ENCODE measurements at regions not wholly inside any gene's neighbourhood (a gene's known extent, or its start where the extent isn't known, plus 50 kb on each side); places are given as distances from the start of the nearest gene placed in this dataset.

DNA sequence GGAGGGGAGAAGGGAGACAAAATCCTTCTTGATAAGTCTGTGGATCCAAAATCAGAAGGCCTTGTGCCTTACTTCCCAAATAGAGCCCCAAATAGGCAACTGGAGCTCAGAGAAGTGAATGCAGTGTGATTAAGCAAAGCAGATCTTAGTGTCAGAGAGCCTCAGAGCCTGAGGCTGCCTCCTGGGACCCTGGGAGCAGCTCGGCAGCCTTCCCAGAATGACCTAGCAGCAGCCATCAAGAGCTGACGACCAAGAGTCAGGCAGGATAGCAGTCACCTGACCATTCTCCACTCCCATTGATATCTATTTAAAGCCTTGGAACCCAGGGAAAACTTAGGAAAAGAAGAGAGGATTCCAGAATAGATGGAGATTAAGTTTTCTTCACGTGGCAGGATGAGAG, 78.0 kb upstream of the SMYD2 start:
- no peak for DNase-seq (ENCODE audit: low read depth, low spot score)

DNA sequence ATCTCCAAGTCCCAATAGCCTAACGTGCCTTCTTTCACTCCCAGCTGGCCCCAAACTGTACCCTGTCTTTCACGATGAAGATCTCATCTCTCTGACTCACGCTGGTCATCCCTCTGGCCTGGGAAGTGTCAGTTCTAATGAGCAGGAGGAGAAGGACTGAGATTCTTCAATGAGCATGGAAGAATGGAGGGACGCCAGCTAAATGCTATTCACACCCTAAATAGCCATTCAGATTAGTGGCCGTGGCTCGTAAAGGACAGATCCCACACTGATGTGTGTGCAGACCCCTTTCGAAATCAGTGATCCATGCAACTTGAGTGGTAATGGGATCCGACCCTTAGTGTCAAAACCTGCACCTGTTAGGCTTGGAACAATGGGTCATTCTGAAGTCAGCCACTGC, 75.9 kb upstream of the SMYD2 start:
- no peak for DNase-seq (ENCODE audit: low read depth, low spot score)

DNA sequence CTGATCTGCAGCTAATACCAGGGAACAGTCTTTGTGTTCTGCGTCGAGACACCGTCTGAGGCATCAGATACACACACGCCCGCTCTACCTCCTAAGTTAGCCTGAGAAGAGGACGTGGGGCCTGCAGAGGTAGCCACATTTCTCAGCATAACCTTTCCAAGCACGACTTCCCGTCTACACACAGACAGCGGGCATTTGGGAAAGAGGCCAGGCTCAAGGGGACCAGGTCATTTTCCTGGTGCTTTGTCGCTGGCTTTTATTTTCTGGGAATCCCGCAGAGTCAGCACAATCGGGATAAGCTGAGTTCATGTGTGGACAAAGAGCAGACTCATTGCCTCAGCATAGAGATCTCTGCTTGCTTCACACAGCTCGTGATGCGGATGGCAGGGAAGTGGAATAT, 72.5 kb upstream of the SMYD2 start:
- DNase-seq (ENCODE audit: low read depth, low spot score): no peak

DNA sequence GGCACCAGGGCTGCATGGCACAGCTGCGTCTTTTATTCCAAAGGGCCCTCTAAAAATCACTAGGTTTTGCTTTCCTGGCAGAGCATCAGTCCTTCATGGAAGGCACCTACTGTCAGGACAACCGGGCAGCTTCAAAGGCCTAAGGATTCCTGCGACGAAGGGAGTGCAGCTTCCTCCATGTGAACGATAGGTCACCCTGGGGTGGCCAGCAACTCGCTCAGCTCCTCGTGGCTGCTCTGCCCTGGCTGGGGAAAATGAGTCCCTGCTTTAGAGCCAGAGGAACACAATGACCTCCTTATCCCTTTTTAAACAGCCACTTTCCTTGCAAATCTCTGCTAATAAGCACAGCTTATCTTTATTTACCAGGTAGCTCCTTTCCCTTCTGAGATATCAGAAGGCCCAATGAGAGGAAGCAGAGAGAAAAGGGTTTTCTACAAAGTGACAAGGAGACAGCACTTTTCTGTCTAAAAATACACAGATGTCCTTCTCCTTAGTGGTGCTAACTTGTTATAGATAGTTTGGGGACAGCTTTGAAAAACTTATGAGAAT, 71.6 kb upstream of the SMYD2 start:
- no peak for DNase-seq (ENCODE audit: low read depth, low spot score)

DNA sequence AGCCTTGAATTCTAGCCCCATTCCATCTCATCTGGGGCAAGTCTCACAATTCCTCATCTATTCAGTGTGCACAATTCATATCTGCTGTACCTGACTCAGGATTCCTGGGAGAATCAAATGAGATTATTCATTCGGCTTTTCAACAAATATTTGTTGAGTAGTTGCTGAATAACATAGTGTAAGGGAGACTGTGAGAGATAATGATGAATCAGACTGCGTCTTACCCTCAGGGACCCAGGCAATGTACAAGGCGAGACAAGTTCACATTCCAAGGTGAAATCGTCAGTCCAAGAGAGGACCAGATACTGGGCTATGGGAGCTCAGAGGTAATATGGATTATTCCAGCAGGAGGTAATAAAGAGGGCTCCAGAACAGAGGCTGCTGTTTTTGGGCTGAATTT, 67.8 kb upstream of the SMYD2 start:
- no peak for DNase-seq (ENCODE audit: low read depth, low spot score)

DNA sequence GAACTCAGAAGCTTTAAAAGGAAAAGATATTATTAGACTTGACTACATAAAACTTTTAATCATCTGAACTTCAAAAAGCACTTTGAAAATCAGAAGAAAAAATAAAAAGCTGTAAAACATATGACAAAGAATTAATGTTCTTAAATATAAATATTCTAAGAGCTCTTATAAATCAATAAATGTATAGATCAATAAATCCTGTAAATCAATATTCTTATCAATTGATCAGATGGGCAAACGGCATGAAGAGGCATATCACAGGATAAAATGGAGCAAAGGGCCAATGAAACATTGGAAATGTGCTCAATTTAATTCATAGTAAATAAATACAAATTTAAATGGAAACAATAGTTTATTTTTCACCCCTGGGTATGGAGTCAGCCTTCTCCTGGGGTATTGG, 66.1 kb upstream of the SMYD2 start:
- DNase-seq (ENCODE audit: low read depth, low spot score): no peak

DNA sequence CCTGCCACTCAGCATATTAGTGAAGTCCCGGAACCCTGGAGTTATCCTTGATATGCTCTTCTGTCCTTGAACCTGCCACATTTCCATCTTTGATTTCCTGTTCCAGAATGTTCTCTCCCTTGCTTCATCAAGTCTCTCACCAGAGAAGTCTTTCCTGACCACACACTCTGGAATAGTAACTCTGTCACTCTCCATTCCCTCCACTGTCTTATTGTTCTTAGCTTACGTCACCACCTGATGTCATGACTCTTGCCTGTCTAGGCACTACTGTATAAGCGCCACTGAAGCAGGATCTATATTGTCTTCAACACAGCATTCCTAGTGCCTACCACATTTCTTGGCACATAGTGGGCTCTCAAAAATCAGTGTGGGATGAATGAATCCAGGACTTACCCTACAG, 65.4 kb upstream of the SMYD2 start:
- no peak for DNase-seq (ENCODE audit: low read depth, low spot score)

DNA sequence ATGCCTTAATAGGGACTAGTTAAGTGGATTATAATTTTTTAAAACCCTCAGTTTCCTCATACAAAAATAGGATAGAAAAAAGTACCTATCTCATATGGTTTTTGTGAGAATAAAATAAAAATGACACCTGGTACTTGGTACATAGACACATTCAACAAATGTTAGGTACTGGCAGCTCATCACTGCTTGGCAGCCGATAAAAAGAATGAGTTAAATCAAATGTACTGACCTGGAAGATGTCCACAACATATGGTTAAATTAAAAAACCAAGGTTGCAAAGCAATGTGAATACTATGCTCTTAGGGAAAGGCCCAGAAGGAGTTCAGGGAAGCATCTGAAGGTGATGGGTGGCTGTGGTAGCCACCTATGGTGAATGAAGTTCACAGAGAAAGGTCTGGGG, 64.9 kb upstream of the SMYD2 start:
- DNase-seq (ENCODE audit: low read depth, low spot score): no peak

DNA sequence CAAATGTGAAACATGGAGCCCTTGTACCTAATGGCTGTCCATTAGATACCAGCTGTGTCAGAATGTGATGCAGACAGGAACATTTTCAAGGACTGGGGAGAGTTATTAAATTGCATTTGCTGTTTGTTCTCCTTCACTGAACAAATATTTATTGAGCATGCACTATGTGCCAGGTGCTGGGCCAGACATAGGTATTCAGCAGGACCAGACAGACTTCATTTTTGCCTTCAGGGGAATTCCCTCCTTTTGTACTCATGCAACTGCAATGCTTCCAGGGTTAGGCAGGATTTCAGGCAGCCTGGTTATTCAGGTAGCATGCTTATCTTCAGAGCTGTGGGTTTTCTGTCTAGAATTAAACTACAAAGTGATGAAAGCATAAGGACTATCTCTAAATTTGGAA, 64.2 kb upstream of the SMYD2 start:
- no peak for DNase-seq (ENCODE audit: low read depth, low spot score)

DNA sequence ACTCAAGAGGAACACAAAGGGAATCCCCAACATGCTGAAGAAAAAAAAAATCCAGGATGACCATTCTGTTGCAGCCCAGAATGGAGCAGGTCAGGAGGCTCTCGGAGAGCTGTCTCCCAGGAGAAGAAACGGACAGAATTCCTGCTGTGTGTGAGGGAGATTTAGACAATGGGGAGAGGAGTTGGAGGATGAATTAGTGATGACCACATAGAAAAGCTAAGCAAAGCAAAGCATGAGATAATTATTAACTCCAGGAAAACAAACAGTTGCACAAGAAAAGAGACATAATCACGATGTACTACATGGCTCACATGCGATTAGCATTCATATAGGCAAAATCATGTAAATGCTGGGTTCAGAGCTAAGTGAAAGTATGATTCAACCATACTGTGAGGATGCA, 61.1 kb upstream of the SMYD2 start:
- no peak for DNase-seq (ENCODE audit: low read depth, low spot score)

DNA sequence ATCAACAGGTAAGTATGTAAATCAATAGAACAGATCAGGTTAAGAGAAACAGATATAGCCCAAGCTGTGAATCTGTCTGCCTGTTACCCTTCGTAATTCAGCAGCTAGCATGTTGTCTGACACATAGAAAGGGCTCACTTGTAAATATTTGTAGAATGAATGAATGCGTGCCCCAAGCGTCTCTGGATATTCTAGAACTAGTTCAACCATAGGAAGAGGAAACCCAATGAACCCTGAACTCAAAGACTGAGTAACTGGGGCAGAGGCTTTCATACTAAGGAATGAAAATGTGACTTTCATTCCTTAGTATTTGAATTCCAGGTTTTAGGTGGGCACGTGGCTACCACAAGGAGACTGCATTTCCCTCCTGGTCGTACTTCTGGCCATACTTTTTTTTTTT, 60.1 kb upstream of the SMYD2 start:
- no peak for DNase-seq (ENCODE audit: low read depth, low spot score)

DNA sequence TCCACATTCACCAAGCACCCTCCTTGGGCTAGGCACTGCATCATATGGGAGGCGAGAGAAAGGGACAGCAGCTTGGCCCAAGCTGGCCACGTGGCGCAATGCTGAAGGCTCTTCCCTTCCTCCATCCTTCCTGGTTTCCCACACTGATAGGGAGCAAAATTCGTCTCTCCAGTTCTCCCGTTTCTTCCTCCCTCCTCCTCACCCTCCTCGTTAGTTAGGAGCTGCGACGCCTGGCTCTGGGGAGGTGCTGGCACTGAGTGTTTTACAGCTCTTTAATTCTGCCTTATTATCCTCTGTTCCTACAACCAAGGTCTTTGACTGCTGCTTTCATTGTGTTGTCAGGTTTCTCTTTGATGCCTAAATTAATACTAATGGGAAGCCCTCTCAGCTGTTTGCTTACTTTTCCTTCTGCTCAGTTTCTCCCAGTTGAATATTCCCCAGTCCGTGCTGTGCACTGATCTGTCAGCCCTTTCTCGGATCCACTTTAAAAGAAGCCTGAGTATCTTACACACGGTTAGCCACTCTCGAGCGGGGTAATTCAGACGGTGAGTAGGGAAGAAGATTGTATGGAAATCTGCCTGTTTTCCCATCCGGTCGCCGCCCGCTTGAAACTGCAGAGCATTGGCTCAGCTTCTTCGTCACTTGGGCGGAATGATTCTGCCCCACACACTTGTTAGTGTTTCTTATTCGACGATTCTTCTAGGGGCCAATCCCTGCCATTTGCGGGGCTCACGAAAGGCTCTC, 56.2 kb upstream of the SMYD2 start:
- peak; percentile 76 for DNase-seq (ENCODE audit: low read depth, low spot score)

DNA sequence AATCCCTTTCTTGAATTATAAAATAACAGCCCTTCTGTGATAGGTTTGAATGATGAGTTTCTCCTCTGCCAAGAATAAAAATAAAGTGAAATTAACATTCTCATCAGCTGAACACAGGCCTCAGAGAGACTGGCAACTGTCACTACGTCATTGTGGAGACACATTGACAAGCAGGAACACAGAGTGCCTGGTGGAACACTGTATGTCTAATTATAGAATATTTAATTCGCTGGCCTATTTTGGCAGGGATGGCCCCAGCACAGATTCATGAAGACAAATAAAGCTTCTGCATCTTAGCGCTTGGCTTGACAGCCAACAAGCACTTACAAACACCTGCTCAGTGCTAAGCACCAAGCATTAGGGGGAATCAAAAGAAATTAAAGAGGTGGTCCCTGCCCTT, 52.0 kb upstream of the SMYD2 start:
- no peak for DNase-seq (ENCODE audit: low read depth, low spot score)

DNA sequence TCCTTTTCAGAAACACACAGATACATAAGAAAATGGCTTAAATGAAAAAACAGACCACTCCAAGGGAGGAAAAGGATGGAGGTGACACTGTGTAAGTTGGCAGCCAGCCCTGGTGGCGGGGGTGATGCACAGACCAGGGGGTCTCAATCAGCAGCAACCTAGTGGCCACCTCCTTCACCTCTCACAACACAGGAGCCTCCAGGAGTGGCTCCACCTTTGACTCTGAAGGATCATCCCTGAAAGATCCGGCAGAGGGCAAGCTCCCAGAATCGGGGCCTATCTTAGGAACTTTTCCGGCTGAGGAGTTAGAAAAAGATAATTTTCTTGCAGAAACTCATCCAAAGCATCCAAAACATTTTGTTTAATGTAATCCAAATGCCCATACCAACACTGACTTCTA, 51.2 kb upstream of the SMYD2 start:
- DNase-seq (ENCODE audit: low read depth, low spot score): no peak
